ENCODE measurements at regions not wholly inside any gene's neighbourhood (a gene's known extent, or its start where the extent isn't known, plus 50 kb on each side); places are given as distances from the start of the nearest gene placed in this dataset.

DNA sequence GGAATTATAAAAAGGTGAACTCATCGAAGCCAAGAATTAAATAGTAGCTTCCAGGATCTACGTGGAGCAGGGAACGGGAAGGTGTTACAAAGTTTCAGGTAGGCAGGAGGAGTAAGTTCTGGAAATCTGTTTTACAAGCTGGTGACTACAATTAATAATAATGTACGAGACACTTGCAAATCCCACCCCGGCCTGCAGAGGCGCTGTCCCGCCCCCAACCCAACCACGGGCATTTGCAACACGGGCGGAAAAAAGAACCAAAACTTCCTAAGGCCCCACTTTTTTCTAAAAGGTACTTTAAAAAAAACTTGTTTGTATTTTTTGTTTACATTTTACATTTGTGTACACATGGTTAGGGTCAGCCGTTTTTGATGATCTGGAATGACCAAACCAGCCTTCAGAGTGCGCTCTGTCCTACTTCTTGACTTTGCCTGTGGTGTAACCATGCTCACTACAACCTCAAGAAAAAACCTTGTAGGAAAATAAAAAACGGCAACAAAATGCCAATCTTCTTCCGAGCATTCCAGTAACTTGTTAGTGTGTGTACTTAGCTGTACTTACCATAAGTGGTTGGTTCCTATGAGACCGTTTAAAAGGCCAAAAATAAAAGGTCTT, 449.6 kb upstream of the B3GAT1 start:
- 38% methylated on average over 15 of the region's 15 CpGs for WGBS (ENCODE audit: low lambda C conversion rate)
- in situ Hi-C loops (cut with HindIII; ENCODE audit: extremely low pct_ligation_motif_present, low pct_unique_long_range_greater_than_20kb) (no loop called here), intact Hi-C loops (cut with micrococcal nuclease; ENCODE audit: unreplicated experiment) (no loop called here)
- DNase-seq (ENCODE audit: low spot score), result no peak
- Histone ChIP-seq H3K27ac (ENCODE audit: extremely low read length, insufficient read depth, low read length) (no peak overlapping the region), H4K20me1 (ENCODE audit: insufficient read depth, low read length) (no peaks in the 10 kb centered on the region), H3K4me2 (ENCODE audit: low read depth, low read length) (no peak overlapping the region), H3K27me3 (ENCODE audit: control insufficient read depth in 1 of 2, insufficient read depth in 2 of 2, low read length in 2 of 2) (peaks cover 1 to 5% of the 10 kb centered on the region in 2 experiments; a peak in 3 of 5 replicates), H2AFZ (ENCODE audit: low read length) (no peak overlapping the region), H3K36me3 (replicated peaks in 1 of 2; ENCODE audit: control insufficient read depth in 1 of 2, insufficient read depth in 2 of 2, low read length in 2 of 2) (no peaks in the 10 kb centered on the region), H3K9ac (ENCODE audit: insufficient read depth, low read depth, low read length) (no peak overlapping the region), H3K79me2 (ENCODE audit: insufficient read depth, low read length) (no peaks in the 10 kb centered on the region), H3K9me3 (ENCODE audit: low read length) (no peaks in the 10 kb centered on the region), H3K4me3 (replicated peaks in 1 of 3; ENCODE audit: insufficient read depth in 1 of 3, low read depth in 2 of 3, low read length in 3 of 3) (no peak overlapping the region), H3K4me1 (ENCODE audit: insufficient read depth, low read length) (no peaks in the 10 kb centered on the region)
- FAIRE-seq, result no peak
- CTCF ChIA-PET (ENCODE audit: low intra/inter-chr PET ratio, low total read pairs), result no interaction called here
- POLR2A ChIA-PET, result no interaction called here
- BruUV-seq (replicated peaks), result no TSS peak
- TF ChIP-seq, protein P1, sequence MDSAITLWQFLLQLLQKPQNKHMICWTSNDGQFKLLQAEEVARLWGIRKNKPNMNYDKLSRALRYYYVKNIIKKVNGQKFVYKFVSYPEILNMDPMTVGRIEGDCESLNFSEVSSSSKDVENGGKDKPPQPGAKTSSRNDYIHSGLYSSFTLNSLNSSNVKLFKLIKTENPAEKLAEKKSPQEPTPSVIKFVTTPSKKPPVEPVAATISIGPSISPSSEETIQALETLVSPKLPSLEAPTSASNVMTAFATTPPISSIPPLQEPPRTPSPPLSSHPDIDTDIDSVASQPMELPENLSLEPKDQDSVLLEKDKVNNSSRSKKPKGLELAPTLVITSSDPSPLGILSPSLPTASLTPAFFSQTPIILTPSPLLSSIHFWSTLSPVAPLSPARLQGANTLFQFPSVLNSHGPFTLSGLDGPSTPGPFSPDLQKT (CRISPR knock-in tag; IDR thresholded peaks at IDR 0.05; ENCODE audit: borderline replicate concordance), result no peak
- TF ChIP-seq GPN1 (CRISPR knock-in tag; IDR thresholded peaks at IDR 0.05; ENCODE audit: borderline replicate concordance), result no peak
- TF ChIP-seq, protein P2, sequence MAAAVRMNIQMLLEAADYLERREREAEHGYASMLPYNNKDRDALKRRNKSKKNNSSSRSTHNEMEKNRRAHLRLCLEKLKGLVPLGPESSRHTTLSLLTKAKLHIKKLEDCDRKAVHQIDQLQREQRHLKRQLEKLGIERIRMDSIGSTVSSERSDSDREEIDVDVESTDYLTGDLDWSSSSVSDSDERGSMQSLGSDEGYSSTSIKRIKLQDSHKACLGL (CRISPR knock-in tag; IDR thresholded peaks at IDR 0.05), result no peak
- TF ChIP-seq, protein P3, sequence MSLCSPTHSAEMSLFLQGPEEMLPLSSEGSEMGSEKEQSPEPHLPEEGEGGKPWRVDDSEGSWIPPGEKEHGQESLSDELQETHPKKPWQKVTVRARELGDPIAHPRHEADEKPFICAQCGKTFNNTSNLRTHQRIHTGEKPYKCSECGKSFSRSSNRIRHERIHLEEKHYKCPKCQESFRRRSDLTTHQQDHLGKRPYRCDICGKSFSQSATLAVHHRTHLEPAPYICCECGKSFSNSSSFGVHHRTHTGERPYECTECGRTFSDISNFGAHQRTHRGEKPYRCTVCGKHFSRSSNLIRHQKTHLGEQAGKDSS (CRISPR knock-in tag; IDR thresholded peaks at IDR 0.05; ENCODE audit: borderline replicate concordance, low read depth), result no peak
- TF ChIP-seq EED (CRISPR knock-in tag; IDR thresholded peaks at IDR 0.05), result no peak
- no peak for TF ChIP-seq XBP1 (CRISPR knock-in tag; IDR thresholded peaks at IDR 0.05)
- no peak for TF ChIP-seq ZNF589 (CRISPR knock-in tag; conservative IDR thresholded peaks at IDR 0.05)
- no peak for TF ChIP-seq ZFP36L1 (CRISPR knock-in tag; IDR thresholded peaks at IDR 0.05)
- TF ChIP-seq, protein P4, sequence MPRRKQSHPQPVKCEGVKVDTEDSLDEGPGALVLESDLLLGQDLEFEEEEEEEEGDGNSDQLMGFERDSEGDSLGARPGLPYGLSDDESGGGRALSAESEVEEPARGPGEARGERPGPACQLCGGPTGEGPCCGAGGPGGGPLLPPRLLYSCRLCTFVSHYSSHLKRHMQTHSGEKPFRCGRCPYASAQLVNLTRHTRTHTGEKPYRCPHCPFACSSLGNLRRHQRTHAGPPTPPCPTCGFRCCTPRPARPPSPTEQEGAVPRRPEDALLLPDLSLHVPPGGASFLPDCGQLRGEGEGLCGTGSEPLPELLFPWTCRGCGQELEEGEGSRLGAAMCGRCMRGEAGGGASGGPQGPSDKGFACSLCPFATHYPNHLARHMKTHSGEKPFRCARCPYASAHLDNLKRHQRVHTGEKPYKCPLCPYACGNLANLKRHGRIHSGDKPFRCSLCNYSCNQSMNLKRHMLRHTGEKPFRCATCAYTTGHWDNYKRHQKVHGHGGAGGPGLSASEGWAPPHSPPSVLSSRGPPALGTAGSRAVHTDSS (CRISPR knock-in tag; conservative IDR thresholded peaks at IDR 0.05), result no peak
- TF ChIP-seq ASH2L (IDR thresholded peaks at IDR 0.05; ENCODE audit: insufficient read length, low read depth, low read length), result no peak
- TF ChIP-seq NCOR1 (IDR thresholded peaks at IDR 0.05; ENCODE audit: borderline replicate concordance, low read length), result no peak
- TF ChIP-seq, protein P5, sequence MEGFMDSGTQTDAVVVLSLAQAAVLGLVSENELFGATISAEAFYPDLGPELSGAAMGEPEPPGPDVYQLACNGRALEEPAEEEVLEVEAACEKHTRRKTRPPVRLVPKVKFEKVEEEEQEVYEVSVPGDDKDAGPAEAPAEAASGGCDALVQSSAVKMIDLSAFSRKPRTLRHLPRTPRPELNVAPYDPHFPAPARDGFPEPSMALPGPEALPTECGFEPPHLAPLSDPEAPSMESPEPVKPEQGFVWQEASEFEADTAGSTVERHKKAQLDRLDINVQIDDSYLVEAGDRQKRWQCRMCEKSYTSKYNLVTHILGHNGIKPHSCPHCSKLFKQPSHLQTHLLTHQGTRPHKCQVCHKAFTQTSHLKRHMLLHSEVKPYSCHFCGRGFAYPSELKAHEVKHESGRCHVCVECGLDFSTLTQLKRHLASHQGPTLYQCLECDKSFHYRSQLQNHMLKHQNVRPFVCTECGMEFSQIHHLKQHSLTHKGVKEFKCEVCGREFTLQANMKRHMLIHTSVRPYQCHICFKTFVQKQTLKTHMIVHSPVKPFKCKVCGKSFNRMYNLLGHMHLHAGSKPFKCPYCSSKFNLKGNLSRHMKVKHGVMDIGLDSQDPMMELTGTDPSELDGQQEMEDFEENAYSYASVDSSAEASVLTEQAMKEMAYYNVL (CRISPR knock-in tag; IDR thresholded peaks at IDR 0.05; ENCODE audit: borderline replicate concordance), result no peak
- TF ChIP-seq ZNF451 (CRISPR knock-in tag; IDR thresholded peaks at IDR 0.05), result no peak
- TF ChIP-seq DNMT1 (CRISPR knock-in tag; IDR thresholded peaks at IDR 0.05), result no peak
- TF ChIP-seq ZNF878 (CRISPR knock-in tag; IDR thresholded peaks at IDR 0.05), result no peak
- TF ChIP-seq HCFC1 (IDR thresholded peaks at IDR 0.05; ENCODE audit: low read depth, low read length), result no peak
- TF ChIP-seq ZNF552 (CRISPR knock-in tag; IDR thresholded peaks at IDR 0.05; ENCODE audit: borderline replicate concordance), result no peak
- TF ChIP-seq ZNF225 (CRISPR knock-in tag; IDR thresholded peaks at IDR 0.05), result no peak
- TF ChIP-seq ZNF83 (CRISPR knock-in tag; IDR thresholded peaks at IDR 0.05; ENCODE audit: borderline replicate concordance), result no peak
- no peak for TF ChIP-seq AGO1 (IDR thresholded peaks at IDR 0.05; ENCODE audit: low read depth, low read length, poor library complexity, severe bottlenecking)
- no peak for ATAC-seq
